CD14-positive monocyte (primary cell): ENCODE measurements at regions not wholly inside any gene's neighbourhood (a gene's known extent, or its start where the extent isn't known, plus 50 kb on each side); places are given as distances from the start of the nearest gene placed in this dataset.

Source experiments
- DNase-seq, 3 donors: peaks; one replicate each; pipeline ENCODE4 v3.0.0-alpha.2; 2011 to 2022
- H2AFZ ChIP-seq: 2 replicates; pipeline ENCODE4 v1.6.0; 2012; ENCODE audit warnings: mild to moderate bottlenecking, low read depth, low read length, inconsistent platforms; ENCODE audit not compliant: insufficient read depth, poor library complexity, severe bottlenecking
- H3K27ac ChIP-seq, 2 donors: 1 replicate in 1 of 2; 2 replicates in 1 of 2; pipeline ENCODE4 v1.5.1; 2012 to 2013; ENCODE audit warnings: low read length in 2 of 2, control low read depth in 1 of 2, inconsistent platforms in 1 of 2, low read depth in 1 of 2, mild to moderate bottlenecking in 1 of 2
- H3K27me3 ChIP-seq, 2 donors: one replicate each; pipeline versions ENCODE4 v1.6.0 to v1.6.1; 2011 to 2013; ENCODE audit warnings: low read length in 2 of 2; ENCODE audit not compliant: control insufficient read depth in 2 of 2, insufficient read depth in 2 of 2
- H3K36me3 ChIP-seq, 2 donors: replicated peaks in 1 of 2; 1 replicate in 1 of 2; 2 replicates in 1 of 2; pipeline versions ENCODE4 v1.5.1 to v1.6.1; 2012 to 2013; ENCODE audit warnings: low read length in 2 of 2, control low read depth in 1 of 2, inconsistent platforms in 1 of 2, mild to moderate bottlenecking in 1 of 2; ENCODE audit not compliant: insufficient read depth in 2 of 2, control insufficient read depth in 1 of 2
- H3K4me1 ChIP-seq, 2 donors: 1 replicate in 1 of 2; 2 replicates in 1 of 2; pipeline versions ENCODE4 v1.5.1 to v1.6.1; 2012 to 2013; ENCODE audit warnings: low read length in 2 of 2, control low read depth in 1 of 2, inconsistent platforms in 1 of 2, mild to moderate bottlenecking in 1 of 2, moderate library complexity in 1 of 2; ENCODE audit not compliant: insufficient read depth in 2 of 2, control insufficient read depth in 1 of 2
- H3K4me2 ChIP-seq: replicated peaks from 2 replicates; pipeline ENCODE3; 2012; ENCODE audit warnings: low read length, moderate library complexity, mild to moderate bottlenecking; ENCODE audit not compliant: poor library complexity, severe bottlenecking; ENCODE audit errors: extremely low read depth
- H3K4me3 ChIP-seq, 3 experiments: fragments of 200-600 bp in 1 of 3; sonication (generic) in 1 of 3; replicated peaks in 1 of 3; 1 replicate in 2 of 3; 2 replicates in 1 of 3; pipeline ENCODE4 v1.5.1; 2011 to 2013; ENCODE audit warnings: low read length in 3 of 3, mild to moderate bottlenecking in 3 of 3, control low read depth in 2 of 3, low read depth in 2 of 3, inconsistent platforms in 1 of 3, moderate library complexity in 1 of 3
- H3K79me2 ChIP-seq: 2 replicates; pipeline ENCODE4 v1.6.0; 2012; ENCODE audit warnings: mild to moderate bottlenecking, control low read depth, inconsistent platforms, low read length, moderate library complexity; ENCODE audit not compliant: insufficient read depth
- H3K9ac ChIP-seq: 2 replicates; pipeline ENCODE4 v1.6.0; 2017; ENCODE audit warnings: low read length, mild to moderate bottlenecking; ENCODE audit not compliant: insufficient read depth, poor library complexity, severe bottlenecking
- H3K9me3 ChIP-seq, 2 donors: replicated peaks in 1 of 2; 1 replicate in 1 of 2; 2 replicates in 1 of 2; pipeline versions ENCODE4 v1.5.1 to v1.6.1; 2012 to 2013; ENCODE audit warnings: low read length in 2 of 2, control low read depth in 1 of 2; ENCODE audit not compliant: control insufficient read depth in 1 of 2, insufficient read depth in 1 of 2
- H4K20me1 ChIP-seq: 2 replicates; pipeline ENCODE4 v1.6.0; 2012; ENCODE audit warnings: mild to moderate bottlenecking, low read length, control low read depth, moderate library complexity; ENCODE audit not compliant: insufficient read depth
- H3K27ac Mint-ChIP-seq, 7 donors: one replicate each; pipeline ENCODE4 v1.8.0; 2020; ENCODE audit warnings: mild to moderate bottlenecking in 7 of 7, mixed read lengths in 7 of 7, moderate library complexity in 6 of 7, inconsistent platforms in 2 of 7
- H3K27me3 Mint-ChIP-seq, 3 donors: one replicate each; pipeline ENCODE4 v1.8.0; 2021 to 2022; ENCODE audit warnings: low read depth in 3 of 3, mild to moderate bottlenecking in 3 of 3, mixed read lengths in 3 of 3, moderate library complexity in 3 of 3, inconsistent platforms in 1 of 3
- H3K36me3 Mint-ChIP-seq, 2 donors: one replicate each; pipeline ENCODE4 v1.8.0; 2020; ENCODE audit warnings: mixed read lengths in 2 of 2, inconsistent platforms in 1 of 2, mild to moderate bottlenecking in 1 of 2
- H3K4me1 Mint-ChIP-seq: one replicate; pipeline ENCODE4 v1.8.0; 2020; ENCODE audit warnings: mild to moderate bottlenecking, mixed read lengths
- H3K4me3 Mint-ChIP-seq, 2 donors: one replicate each; pipeline ENCODE4 v1.8.0; 2020; ENCODE audit warnings: mild to moderate bottlenecking in 2 of 2, mixed read lengths in 2 of 2, moderate library complexity in 1 of 2
- H3K9me3 Mint-ChIP-seq, 7 donors: one replicate each; pipeline ENCODE4 v1.8.0; 2020 to 2022; ENCODE audit warnings: mixed read lengths in 7 of 7, mild to moderate bottlenecking in 6 of 7, moderate library complexity in 6 of 7, inconsistent platforms in 2 of 7
- CTCF ChIP-seq: fragments of 200-600 bp; IDR thresholded peaks from one replicate; pipeline ENCODE4 v1.8.0; 2022; ENCODE audit warnings: antibody characterized with exemption, mild to moderate bottlenecking
- WGBS: methylation state at CpG from one replicate; pipeline ENCODE4 v1.1.5; 2013; ENCODE audit warnings: missing lambda C conversion rate; ENCODE audit not compliant: insufficient coverage; 5-methylcytosine and 5-hydroxymethylcytosine counted together
- intact Hi-C, 2 donors: fragments of 100-400 bp; cut with micrococcal nuclease; formaldehyde crosslinking; loops; one replicate each; pipeline versions ENCODE4 v1.15.0 to v1.15.1; 2023

- H3K9me3 Mint-ChIP-seq, result peaks cover 0 to 2% (median 0%) of the 10 kb centered on the region in 7 donors
- peak overlapping the region in 2 of 7 donors; percentile 5 to 18 for H3K27ac Mint-ChIP-seq
- Histone ChIP-seq H3K4me2 (no peak overlapping the region), H3K9ac (no peak overlapping the region), H3K4me3 (no peak overlapping the region), H3K79me2 (no peaks in the 10 kb centered on the region), H3K27ac (no peak overlapping the region), H2AFZ (no peak overlapping the region), H3K4me1 (peaks cover 24 to 25% of the 10 kb centered on the region in 2 donors), H4K20me1 (no peaks in the 10 kb centered on the region), H3K36me3 (no peaks in the 10 kb centered on the region), H3K27me3 (no peaks in the 10 kb centered on the region), H3K9me3 (no peaks in the 10 kb centered on the region)
- intact Hi-C loops, result no loop called here
- H3K36me3 Mint-ChIP-seq, result no peaks in the 10 kb centered on the region
- no peak for TF ChIP-seq CTCF
- H3K4me1 Mint-ChIP-seq, result peaks cover 27% of the 10 kb centered on the region
- H3K27me3 Mint-ChIP-seq, result no peaks in the 10 kb centered on the region
- WGBS, result 88% methylated on average over 10 of the region's 14 CpGs
- no peak for DNase-seq
- H3K4me3 Mint-ChIP-seq, result no peak overlapping the region
These were observed 228.8 kb downstream of the VAPA start for GRCh38 chr18:10142496-10143160.

GRCh38 chr18:10143596-10143995 is 229.8 kb downstream of the VAPA start:
- Histone ChIP-seq H3K9ac (no peak overlapping the region), H3K27me3 (no peaks in the 10 kb centered on the region), H3K27ac (no peak overlapping the region), H3K79me2 (no peaks in the 10 kb centered on the region), H3K36me3 (no peaks in the 10 kb centered on the region), H3K4me3 (no peak overlapping the region), H3K4me2 (no peak overlapping the region), H2AFZ (no peak overlapping the region), H3K4me1 (peaks cover 24 to 25% of the 10 kb centered on the region in 2 donors), H4K20me1 (no peaks in the 10 kb centered on the region), H3K9me3 (no peaks in the 10 kb centered on the region)
- WGBS, result 100% methylated on average over 1 of the region's 3 CpGs
- TF ChIP-seq CTCF, result no peak
- intact Hi-C loops, result no loop called here
- H3K27ac Mint-ChIP-seq, result no peak overlapping the region
- DNase-seq, result no peak
- no peaks in the 10 kb centered on the region for H3K36me3 Mint-ChIP-seq
- peaks cover 27% of the 10 kb centered on the region for H3K4me1 Mint-ChIP-seq
- H3K27me3 Mint-ChIP-seq, result no peaks in the 10 kb centered on the region
- H3K9me3 Mint-ChIP-seq, result peaks cover 0 to 2% (median 0%) of the 10 kb centered on the region in 7 donors
- H3K4me3 Mint-ChIP-seq, result no peak overlapping the region
